ENCODE measurements at regions not wholly inside any gene's neighbourhood (a gene's known extent, or its start where the extent isn't known, plus 50 kb on each side); places are given as distances from the start of the nearest gene placed in this dataset.

- H3K27me3 ChIP-seq (ENCODE audit: control insufficient read depth in 4 of 4, insufficient read depth in 4 of 4, low read length in 3 of 4) = no peaks in the 10 kb centered on the region
- 51% methylated on average over 4 of the region's 4 CpGs for WGBS
- TF ChIP-seq HNF4A (conservative IDR thresholded peaks at IDR 0.05) = no peak
- TF ChIP-seq MAX (IDR thresholded peaks at IDR 0.05) = no peak
- TF ChIP-seq RAD21 (IDR thresholded peaks at IDR 0.05) = peak in 1 of 2 donors; percentile 34
- no peaks in the 10 kb centered on the region for H3K9me3 ChIP-seq (ENCODE audit: control insufficient read depth in 4 of 4, low read length in 3 of 4)
- H3K27ac ChIP-seq (ENCODE audit: low read depth in 1 of 2, low read length in 2 of 2) = no peak overlapping the region
- DNase-seq (ENCODE audit: low spot score) = no peak
- no peak overlapping the region for H3K4me3 ChIP-seq (ENCODE audit: low read depth in 1 of 3, low read length in 3 of 3)
- H3K4me1 ChIP-seq (ENCODE audit: control insufficient read depth in 4 of 4, insufficient read depth in 4 of 4, low read length in 3 of 4) = no peaks in the 10 kb centered on the region
- H3K9ac ChIP-seq (ENCODE audit: low read depth in 1 of 2, low read length in 2 of 2) = no peak overlapping the region
- H3K36me3 ChIP-seq (ENCODE audit: control insufficient read depth in 4 of 4, insufficient read depth in 3 of 4, low read depth in 1 of 4, low read length in 3 of 4) = no peaks in the 10 kb centered on the region
Observed at GRCh38 chr13:67736646-67737420, 506.7 kb upstream of the PCDH9 start.

DNA sequence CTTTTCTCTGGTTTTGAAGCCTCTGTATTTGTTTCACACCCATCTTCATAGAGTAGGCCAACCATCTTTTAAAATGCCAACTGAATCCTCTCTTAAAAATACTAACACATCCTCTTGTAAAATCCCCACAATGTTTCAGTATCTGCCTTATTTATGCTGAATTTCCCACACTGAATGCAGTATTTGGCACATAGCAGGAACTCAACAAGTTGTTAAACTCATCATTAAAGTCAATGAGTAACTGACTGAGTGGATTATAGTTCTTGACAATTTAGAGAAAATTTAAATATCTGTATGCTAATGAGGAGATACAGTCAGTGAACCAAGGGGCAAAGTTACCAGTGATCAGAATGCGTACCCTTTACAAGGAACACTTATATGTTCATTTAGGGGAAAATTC lies 505.5 kb upstream of the PCDH9 start:
- TF ChIP-seq RAD21 (IDR thresholded peaks at IDR 0.05) = no peak
- DNase-seq (ENCODE audit: low spot score) = no peak
- H3K27ac ChIP-seq (ENCODE audit: low read depth in 1 of 2, low read length in 2 of 2) = no peak overlapping the region

DNA sequence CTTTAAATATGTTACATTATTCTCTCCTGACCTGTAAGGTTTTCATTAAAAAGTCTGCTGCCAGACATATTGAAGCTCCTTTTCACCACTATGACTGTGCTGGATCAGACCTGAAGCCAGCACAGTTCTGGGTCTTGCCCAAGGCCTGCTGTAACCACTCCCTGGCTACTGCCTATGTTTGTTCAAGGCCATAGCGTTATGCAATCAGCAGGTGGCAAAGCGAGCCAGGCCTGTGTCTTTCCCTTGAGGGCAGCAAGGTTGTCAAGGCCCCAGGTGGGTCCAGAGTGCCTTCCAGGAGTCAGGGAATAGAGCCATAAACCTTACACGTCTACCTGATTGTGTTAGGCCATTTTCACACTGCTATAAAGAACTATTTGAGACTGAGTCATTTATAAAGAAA lies 496.8 kb upstream of the PCDH9 start:
- 31% methylated on average over 3 of the region's 3 CpGs for WGBS
- peaks cover 0 to 3% (median 2%) of the 10 kb centered on the region in 4 donors for H3K9me3 ChIP-seq (ENCODE audit: control insufficient read depth in 4 of 4, low read length in 3 of 4)

More for the DNA sequence above, 505.5 kb upstream of the PCDH9 start:
- H3K4me1 ChIP-seq (ENCODE audit: control insufficient read depth in 4 of 4, insufficient read depth in 4 of 4, low read length in 3 of 4) = no peaks in the 10 kb centered on the region
- WGBS = 79% methylated on average over 1 of the region's 1 CpG
- H3K9me3 ChIP-seq (ENCODE audit: control insufficient read depth in 4 of 4, low read length in 3 of 4) = no peaks in the 10 kb centered on the region
- no peak overlapping the region for H3K9ac ChIP-seq (ENCODE audit: low read depth in 1 of 2, low read length in 2 of 2)
- H3K27me3 ChIP-seq (ENCODE audit: control insufficient read depth in 4 of 4, insufficient read depth in 4 of 4, low read length in 3 of 4) = no peaks in the 10 kb centered on the region
- no peak overlapping the region for H3K4me3 ChIP-seq (ENCODE audit: low read depth in 1 of 3, low read length in 3 of 3)
- H3K36me3 ChIP-seq (ENCODE audit: control insufficient read depth in 4 of 4, insufficient read depth in 3 of 4, low read depth in 1 of 4, low read length in 3 of 4) = no peaks in the 10 kb centered on the region

GRCh38 chr13:67725999-67726398 lies 495.9 kb upstream of the PCDH9 start:
- Histone ChIP-seq H3K9me3 (ENCODE audit: control insufficient read depth in 4 of 4, low read length in 3 of 4) (peaks cover 0 to 3% (median 2%) of the 10 kb centered on the region in 4 donors), H3K36me3 (ENCODE audit: control insufficient read depth in 4 of 4, insufficient read depth in 3 of 4, low read depth in 1 of 4, low read length in 3 of 4) (no peaks in the 10 kb centered on the region), H3K4me1 (ENCODE audit: control insufficient read depth in 4 of 4, insufficient read depth in 4 of 4, low read length in 3 of 4) (no peaks in the 10 kb centered on the region), H3K9ac (ENCODE audit: low read depth in 1 of 2, low read length in 2 of 2) (no peak overlapping the region), H3K27me3 (ENCODE audit: control insufficient read depth in 4 of 4, insufficient read depth in 4 of 4, low read length in 3 of 4) (no peaks in the 10 kb centered on the region), H3K27ac (ENCODE audit: low read depth in 1 of 2, low read length in 2 of 2) (no peak overlapping the region), H3K4me3 (ENCODE audit: low read depth in 1 of 3, low read length in 3 of 3) (no peak overlapping the region)
- 80% methylated on average over 2 of the region's 2 CpGs for WGBS
- no peak for DNase-seq (ENCODE audit: low spot score)
- TF ChIP-seq YY1 (IDR thresholded peaks at IDR 0.05) = no peak
- TF ChIP-seq, protein P1, sequence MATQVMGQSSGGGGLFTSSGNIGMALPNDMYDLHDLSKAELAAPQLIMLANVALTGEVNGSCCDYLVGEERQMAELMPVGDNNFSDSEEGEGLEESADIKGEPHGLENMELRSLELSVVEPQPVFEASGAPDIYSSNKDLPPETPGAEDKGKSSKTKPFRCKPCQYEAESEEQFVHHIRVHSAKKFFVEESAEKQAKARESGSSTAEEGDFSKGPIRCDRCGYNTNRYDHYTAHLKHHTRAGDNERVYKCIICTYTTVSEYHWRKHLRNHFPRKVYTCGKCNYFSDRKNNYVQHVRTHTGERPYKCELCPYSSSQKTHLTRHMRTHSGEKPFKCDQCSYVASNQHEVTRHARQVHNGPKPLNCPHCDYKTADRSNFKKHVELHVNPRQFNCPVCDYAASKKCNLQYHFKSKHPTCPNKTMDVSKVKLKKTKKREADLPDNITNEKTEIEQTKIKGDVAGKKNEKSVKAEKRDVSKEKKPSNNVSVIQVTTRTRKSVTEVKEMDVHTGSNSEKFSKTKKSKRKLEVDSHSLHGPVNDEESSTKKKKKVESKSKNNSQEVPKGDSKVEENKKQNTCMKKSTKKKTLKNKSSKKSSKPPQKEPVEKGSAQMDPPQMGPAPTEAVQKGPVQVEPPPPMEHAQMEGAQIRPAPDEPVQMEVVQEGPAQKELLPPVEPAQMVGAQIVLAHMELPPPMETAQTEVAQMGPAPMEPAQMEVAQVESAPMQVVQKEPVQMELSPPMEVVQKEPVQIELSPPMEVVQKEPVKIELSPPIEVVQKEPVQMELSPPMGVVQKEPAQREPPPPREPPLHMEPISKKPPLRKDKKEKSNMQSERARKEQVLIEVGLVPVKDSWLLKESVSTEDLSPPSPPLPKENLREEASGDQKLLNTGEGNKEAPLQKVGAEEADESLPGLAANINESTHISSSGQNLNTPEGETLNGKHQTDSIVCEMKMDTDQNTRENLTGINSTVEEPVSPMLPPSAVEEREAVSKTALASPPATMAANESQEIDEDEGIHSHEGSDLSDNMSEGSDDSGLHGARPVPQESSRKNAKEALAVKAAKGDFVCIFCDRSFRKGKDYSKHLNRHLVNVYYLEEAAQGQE (IDR thresholded peaks at IDR 0.05) = no peak
- no peak for TF ChIP-seq FOXA1 (IDR thresholded peaks at IDR 0.05)
- no peak for TF ChIP-seq TAF1 (conservative IDR thresholded peaks at IDR 0.05)
- TF ChIP-seq FOXA2 (IDR thresholded peaks at IDR 0.05) = no peak
- TF ChIP-seq, protein P2, sequence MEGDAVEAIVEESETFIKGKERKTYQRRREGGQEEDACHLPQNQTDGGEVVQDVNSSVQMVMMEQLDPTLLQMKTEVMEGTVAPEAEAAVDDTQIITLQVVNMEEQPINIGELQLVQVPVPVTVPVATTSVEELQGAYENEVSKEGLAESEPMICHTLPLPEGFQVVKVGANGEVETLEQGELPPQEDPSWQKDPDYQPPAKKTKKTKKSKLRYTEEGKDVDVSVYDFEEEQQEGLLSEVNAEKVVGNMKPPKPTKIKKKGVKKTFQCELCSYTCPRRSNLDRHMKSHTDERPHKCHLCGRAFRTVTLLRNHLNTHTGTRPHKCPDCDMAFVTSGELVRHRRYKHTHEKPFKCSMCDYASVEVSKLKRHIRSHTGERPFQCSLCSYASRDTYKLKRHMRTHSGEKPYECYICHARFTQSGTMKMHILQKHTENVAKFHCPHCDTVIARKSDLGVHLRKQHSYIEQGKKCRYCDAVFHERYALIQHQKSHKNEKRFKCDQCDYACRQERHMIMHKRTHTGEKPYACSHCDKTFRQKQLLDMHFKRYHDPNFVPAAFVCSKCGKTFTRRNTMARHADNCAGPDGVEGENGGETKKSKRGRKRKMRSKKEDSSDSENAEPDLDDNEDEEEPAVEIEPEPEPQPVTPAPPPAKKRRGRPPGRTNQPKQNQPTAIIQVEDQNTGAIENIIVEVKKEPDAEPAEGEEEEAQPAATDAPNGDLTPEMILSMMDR (IDR thresholded peaks at IDR 0.05; ENCODE audit: low read depth, low read length, missing input control) = no peak
- TF ChIP-seq SP1 (IDR thresholded peaks at IDR 0.05) = no peak
- no peak for TF ChIP-seq RAD21 (IDR thresholded peaks at IDR 0.05)

More for the DNA sequence above, 496.8 kb upstream of the PCDH9 start:
- Histone ChIP-seq H3K27me3 (ENCODE audit: control insufficient read depth in 4 of 4, insufficient read depth in 4 of 4, low read length in 3 of 4) (no peaks in the 10 kb centered on the region), H3K9ac (ENCODE audit: low read depth in 1 of 2, low read length in 2 of 2) (no peak overlapping the region), H3K36me3 (ENCODE audit: control insufficient read depth in 4 of 4, insufficient read depth in 3 of 4, low read depth in 1 of 4, low read length in 3 of 4) (no peaks in the 10 kb centered on the region), H3K4me1 (ENCODE audit: control insufficient read depth in 4 of 4, insufficient read depth in 4 of 4, low read length in 3 of 4) (no peaks in the 10 kb centered on the region), H3K4me3 (ENCODE audit: low read depth in 1 of 3, low read length in 3 of 3) (no peak overlapping the region), H3K27ac (ENCODE audit: low read depth in 1 of 2, low read length in 2 of 2) (no peak overlapping the region)
- TF ChIP-seq FOXA2 (IDR thresholded peaks at IDR 0.05) (peak; percentile 20), RAD21 (IDR thresholded peaks at IDR 0.05) (peak in 1 of 2 donors; percentile 47)
- TF ChIP-seq, protein P1 (IDR thresholded peaks at IDR 0.05) = no peak
- no peak for DNase-seq (ENCODE audit: low spot score)
